OCI-LY3 (cell line): ENCODE measurements at regions not wholly inside any gene's neighbourhood (a gene's known extent, or its start where the extent isn't known, plus 50 kb on each side); places are given as distances from the start of the nearest gene placed in this dataset.

ENCODE experiments used
- H2AFZ ChIP-seq: fragments of 200-600, 300-600 bp; shearing (Covaris generic); 2 replicates; pipeline ENCODE4 v1.6.0; 2014; ENCODE audit warnings: antibody characterized with exemption, low read depth, low read length
- H3K27ac ChIP-seq: fragments of 200-600, 300-600 bp; sonication (generic); 2 replicates; pipeline ENCODE4 v1.5.1; 2014; ENCODE audit warnings: mild to moderate bottlenecking, low read length, moderate library complexity, mixed read lengths
- H3K27me3 ChIP-seq: fragments of 200-600, 300-600 bp; sonication (generic); 2 replicates; pipeline ENCODE4 v1.6.1; 2014; ENCODE audit warnings: low read depth, low read length, mixed read lengths
- H3K36me3 ChIP-seq: fragments of 200-600, 300-600 bp; sonication (generic); replicated peaks from 2 replicates; pipeline ENCODE3; 2014; ENCODE audit warnings: low read depth, low read length, mixed read lengths
- H3K4me1 ChIP-seq: fragments of 300-600, 200-600 bp; sonication (generic); 2 replicates; pipeline ENCODE4 v1.6.1; 2014; ENCODE audit warnings: low read length, mixed read lengths
- H3K4me2 ChIP-seq: fragments of 200-600, 300-600 bp; sonication (generic); 2 replicates; pipeline ENCODE4 v1.6.1; 2014; ENCODE audit warnings: low read length, mixed read lengths
- H3K4me3 ChIP-seq: fragments of 300-600, 200-600 bp; sonication (generic); 2 replicates; pipeline ENCODE4 v1.5.1; 2014; ENCODE audit warnings: antibody characterized with exemption, mild to moderate bottlenecking, low read length, moderate library complexity
- H3K79me2 ChIP-seq: fragments of 300-600, 200-600 bp; shearing (Covaris generic); 2 replicates; pipeline ENCODE4 v1.6.1; 2014; ENCODE audit warnings: mild to moderate bottlenecking, low read length, mixed read lengths
- H3K9ac ChIP-seq: fragments of 300-600, 200-600 bp; shearing (Covaris generic); 2 replicates; pipeline ENCODE4 v1.6.0; 2014; ENCODE audit warnings: mild to moderate bottlenecking, low read length, moderate library complexity
- H3K9me3 ChIP-seq: fragments of 200-600, 300-600 bp; shearing (Covaris generic); 2 replicates; pipeline ENCODE4 v1.6.1; 2014; ENCODE audit warnings: low read length, mixed read lengths; ENCODE audit not compliant: insufficient read depth
- H4K20me1 ChIP-seq: fragments of 200-600, 300-600 bp; sonication (generic); 2 replicates; pipeline ENCODE4 v1.6.1; 2016; ENCODE audit warnings: low read length, mixed read lengths; ENCODE audit not compliant: insufficient read depth
- CTCF ChIP-seq: fragments of 200-600, 300-600 bp; sonication (generic); IDR thresholded peaks from 2 replicates; pipeline ENCODE4 v1.5.1; 2014; ENCODE audit warnings: antibody characterized with exemption, low read length, low read depth
- EZH2phosphoT487 ChIP-seq: fragments of 200-600 bp; shearing (Covaris generic); IDR thresholded peaks from 2 replicates; pipeline ENCODE4 v1.6.1; 2018; ENCODE audit warnings: antibody characterized with exemption, mixed run types, low read depth

GRCh38 chr3:156760333-156760732, 65.8 kb upstream of the LEKR1 start:
- TF ChIP-seq CTCF (no peak), EZH2phosphoT487 (no peak)
- Histone ChIP-seq H3K9me3 (no peaks in the 10 kb centered on the region), H3K79me2 (no peaks in the 10 kb centered on the region), H3K27me3 (no peaks in the 10 kb centered on the region), H3K4me2 (no peak overlapping the region), H3K4me3 (no peak overlapping the region), H2AFZ (no peak overlapping the region), H3K27ac (no peak overlapping the region), H4K20me1 (no peaks in the 10 kb centered on the region), H3K36me3 (no peaks in the 10 kb centered on the region), H3K4me1 (0 out of 2 replicates have a peak, but pooled peaks cover 3% of the 10 kb centered on the region), H3K9ac (no peak overlapping the region)

GRCh38 chr3:156761007-156761406, 65.1 kb upstream of the LEKR1 start:
- no peak overlapping the region for H3K27ac ChIP-seq
- 0 out of 2 replicates have a peak, but pooled peaks cover 3% of the 10 kb centered on the region for H3K4me1 ChIP-seq
- no peaks in the 10 kb centered on the region for H3K27me3 ChIP-seq
- TF ChIP-seq CTCF (no peak), EZH2phosphoT487 (no peak)
- H3K9ac ChIP-seq, result no peak overlapping the region
- no peaks in the 10 kb centered on the region for H3K36me3 ChIP-seq
- no peaks in the 10 kb centered on the region for H3K79me2 ChIP-seq
- no peaks in the 10 kb centered on the region for H4K20me1 ChIP-seq
- H2AFZ ChIP-seq, result no peak overlapping the region
- no peaks in the 10 kb centered on the region for H3K9me3 ChIP-seq
- no peak overlapping the region for H3K4me3 ChIP-seq
- H3K4me2 ChIP-seq, result no peak overlapping the region

- Histone ChIP-seq H3K4me1 (0 out of 2 replicates have a peak, but pooled peaks cover 3% of the 10 kb centered on the region), H3K27ac (no peak overlapping the region), H3K9me3 (no peaks in the 10 kb centered on the region), H2AFZ (no peak overlapping the region), H3K79me2 (no peaks in the 10 kb centered on the region), H3K4me3 (no peak overlapping the region), H4K20me1 (no peaks in the 10 kb centered on the region), H3K27me3 (no peaks in the 10 kb centered on the region), H3K4me2 (no peak overlapping the region), H3K36me3 (no peaks in the 10 kb centered on the region), H3K9ac (no peak overlapping the region)
- TF ChIP-seq EZH2phosphoT487 (no peak), CTCF (peak; percentile 18; the same call in 1 of the 2 replicates)
Observed at GRCh38 chr3:156761713-156762451, 64.3 kb upstream of the LEKR1 start.

- no peak overlapping the region for H3K9ac ChIP-seq
Observed at GRCh38 chr3:156762631-156763185, 63.4 kb upstream of the LEKR1 start.

More at GRCh38 chr3:156762631-156763185, 63.4 kb upstream of the LEKR1 start:
- Histone ChIP-seq H2AFZ (no peak overlapping the region), H3K27me3 (no peaks in the 10 kb centered on the region), H3K4me1 (0 out of 2 replicates have a peak, but pooled peaks cover 3% of the 10 kb centered on the region), H4K20me1 (no peaks in the 10 kb centered on the region), H3K4me2 (no peak overlapping the region), H3K9me3 (no peaks in the 10 kb centered on the region), H3K36me3 (no peaks in the 10 kb centered on the region), H3K4me3 (no peak overlapping the region), H3K79me2 (no peaks in the 10 kb centered on the region), H3K27ac (no peak overlapping the region)
- TF ChIP-seq EZH2phosphoT487, result no peak
- TF ChIP-seq CTCF, result no peak
